ENCODE measurements at regions not wholly inside any gene's neighbourhood (a gene's known extent, or its start where the extent isn't known, plus 50 kb on each side); places are given as distances from the start of the nearest gene placed in this dataset.

DNA sequence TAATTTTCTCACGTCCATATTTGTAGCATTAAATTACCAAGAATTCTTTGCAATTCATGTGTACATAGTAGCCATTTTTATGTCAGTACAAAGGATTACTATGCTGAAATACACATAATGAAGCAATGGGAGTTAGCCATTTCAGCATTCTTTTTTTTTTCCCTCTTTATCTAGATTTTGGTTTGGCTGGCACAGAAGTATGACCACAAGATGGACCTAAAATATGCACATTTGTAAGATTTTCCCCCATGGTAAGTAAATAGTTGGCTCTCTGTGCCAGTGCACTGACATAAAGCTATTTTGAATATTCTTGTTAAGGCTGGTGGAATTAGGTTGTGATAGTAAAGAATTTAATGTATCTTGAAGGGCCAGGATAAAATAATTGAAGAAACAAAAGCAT lies 486.1 kb upstream of the BTBD3 start:
- DNase-seq: peak; percentile 67

GRCh38 chr20:11432407-11432806 lies 485.3 kb upstream of the BTBD3 start:
- peak; percentile 94 for DNase-seq

GRCh38 chr20:11436113-11436905 lies 481.4 kb upstream of the BTBD3 start:
- no peak for DNase-seq

DNA sequence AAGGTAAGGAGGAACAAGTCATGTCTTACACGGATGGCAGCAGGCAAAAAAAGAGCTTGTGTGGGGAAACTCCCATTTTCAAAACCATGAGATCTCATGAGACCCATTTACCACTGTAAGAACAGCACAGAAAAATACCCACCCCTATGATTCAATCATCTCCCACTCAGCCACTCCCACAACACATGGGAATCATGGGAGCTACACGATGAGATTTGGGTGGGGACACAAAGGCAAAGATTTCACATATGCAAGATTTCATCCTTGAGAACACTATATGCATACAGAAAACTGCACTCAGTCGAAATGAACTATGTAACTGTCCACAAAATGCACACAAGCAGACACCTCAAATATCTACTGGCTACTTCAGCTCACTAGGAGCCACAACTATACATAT lies 480.6 kb upstream of the BTBD3 start:
- no peak for DNase-seq

GRCh38 chr20:11437611-11438380 lies 479.9 kb upstream of the BTBD3 start:
- no peak for DNase-seq

DNA sequence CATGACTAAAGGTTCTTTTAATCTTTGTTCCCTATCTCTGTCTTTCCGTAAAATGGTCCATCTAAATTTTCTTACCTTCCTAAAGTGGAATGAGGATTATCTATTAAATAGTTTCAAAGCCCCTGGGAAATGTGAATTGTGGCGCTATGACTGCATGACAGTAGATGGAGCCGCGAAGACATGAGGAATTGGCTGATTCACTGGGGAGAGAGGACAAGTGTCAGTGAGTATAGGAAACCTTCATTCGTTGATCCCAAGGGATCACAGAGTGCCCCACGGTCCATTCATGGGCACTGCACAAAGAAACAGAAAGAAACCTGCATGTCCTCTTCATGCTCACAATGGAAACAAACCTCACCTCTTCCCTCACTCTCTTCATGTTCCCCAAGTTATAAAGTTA lies 479.3 kb upstream of the BTBD3 start:
- no peak for DNase-seq

DNA sequence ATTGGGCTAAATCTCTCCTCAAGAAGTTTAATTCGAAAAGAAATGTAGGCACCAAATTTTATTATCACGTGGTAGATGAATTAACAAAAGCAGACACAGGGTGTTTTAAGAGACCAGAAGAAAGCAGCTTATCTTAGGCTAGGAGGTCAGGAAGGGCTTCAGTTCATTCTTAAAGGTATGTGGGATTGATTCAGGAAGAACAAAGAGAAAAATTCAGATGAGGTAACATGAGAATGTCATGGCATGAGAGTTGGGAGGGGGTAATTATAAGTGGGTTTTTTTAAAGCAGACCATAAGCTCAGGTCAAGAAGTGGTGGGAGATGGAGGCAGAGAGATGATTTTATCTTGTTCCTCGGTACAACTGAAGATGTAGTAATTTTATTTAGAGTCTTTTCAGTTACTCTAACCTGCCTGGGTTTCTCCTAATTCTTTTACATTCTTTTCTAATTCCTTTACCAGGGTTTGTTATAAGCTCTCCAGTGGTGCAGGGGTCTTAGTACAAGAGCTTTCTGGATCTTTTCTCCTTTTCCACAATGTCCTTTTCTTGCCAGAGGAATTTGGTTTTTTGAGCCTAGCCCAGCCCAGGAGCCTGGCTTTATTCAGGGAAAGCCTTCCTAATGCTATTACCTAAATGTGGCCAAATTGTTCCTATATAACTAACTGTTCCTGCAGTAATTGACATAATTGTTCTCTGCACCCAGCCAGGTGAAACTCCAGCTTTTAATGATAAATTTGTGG lies 474.1 kb upstream of the BTBD3 start:
- DNase-seq: no peak

DNA sequence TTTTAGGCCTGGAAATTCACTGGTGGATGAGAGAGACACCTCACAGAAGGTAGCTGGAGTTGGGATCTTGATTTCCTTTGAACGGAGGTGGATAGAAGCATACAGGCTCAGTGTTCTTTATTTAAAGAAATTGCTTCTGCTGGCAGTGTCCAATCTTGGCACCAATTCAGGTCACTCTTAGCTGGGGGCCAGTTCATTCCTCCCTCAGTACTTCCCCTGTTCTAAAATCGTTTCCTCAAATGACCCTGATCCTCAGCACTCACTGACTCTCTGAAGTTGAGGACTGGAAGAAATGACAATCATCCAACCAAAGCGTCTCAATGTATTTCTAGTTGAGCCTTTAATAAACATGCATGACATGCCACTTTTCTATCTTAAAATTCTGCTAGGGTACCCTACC lies 472.5 kb upstream of the BTBD3 start:
- DNase-seq: no peak

DNA sequence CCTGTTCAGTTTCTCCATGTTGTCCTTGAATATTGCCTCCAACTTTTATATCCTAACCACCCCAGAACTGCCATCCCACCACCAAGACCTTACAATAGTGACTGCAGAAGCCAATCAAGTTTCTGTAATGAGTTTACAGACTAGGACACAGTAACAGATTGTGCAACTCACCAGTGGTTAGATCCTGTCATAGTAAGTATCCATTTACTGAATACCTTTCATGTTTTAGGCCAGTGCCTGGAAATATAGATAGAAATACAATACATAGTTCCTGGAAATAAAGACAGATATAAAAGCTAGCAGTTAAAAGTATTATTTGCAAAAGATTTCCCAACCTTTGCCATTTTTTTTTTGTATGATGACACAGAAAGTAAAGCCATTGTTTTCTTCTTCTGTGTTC lies 471.8 kb upstream of the BTBD3 start:
- peak; percentile 70 for DNase-seq

- DNase-seq: no peak
These were observed 470.2 kb upstream of the BTBD3 start for GRCh38 chr20:11447371-11448100.

DNA sequence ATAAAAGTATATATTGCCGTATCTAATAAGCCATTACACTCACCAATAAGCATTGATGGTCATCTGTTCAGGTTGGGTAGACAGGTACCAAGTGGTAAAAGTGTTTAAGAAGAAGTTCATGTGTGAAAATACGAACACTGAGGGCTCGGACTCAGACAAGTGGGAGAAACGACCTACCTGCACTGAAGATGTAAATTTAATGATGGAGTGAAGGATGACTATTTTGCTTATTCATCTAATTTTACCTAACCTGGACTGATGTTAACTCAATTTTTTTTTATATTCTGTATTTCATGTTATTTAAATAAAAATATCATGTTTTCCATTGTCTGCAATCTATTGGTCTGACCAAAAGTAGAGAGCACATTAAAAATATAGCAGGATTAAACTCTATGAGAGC lies 469.1 kb upstream of the BTBD3 start:
- DNase-seq: no peak

GRCh38 chr20:11451793-11452291 lies 465.9 kb upstream of the BTBD3 start:
- DNase-seq: peak; percentile 63

GRCh38 chr20:11452326-11452725 lies 465.4 kb upstream of the BTBD3 start:
- DNase-seq: peak; percentile 60

- DNase-seq: peak; percentile 76
These were observed 464.3 kb upstream of the BTBD3 start for GRCh38 chr20:11453430-11453829.

GRCh38 chr20:11454966-11455799 lies 462.5 kb upstream of the BTBD3 start:
- peak; percentile 89 for DNase-seq

GRCh38 chr20:11457488-11457887 lies 460.2 kb upstream of the BTBD3 start:
- peak; percentile 76 for DNase-seq

DNA sequence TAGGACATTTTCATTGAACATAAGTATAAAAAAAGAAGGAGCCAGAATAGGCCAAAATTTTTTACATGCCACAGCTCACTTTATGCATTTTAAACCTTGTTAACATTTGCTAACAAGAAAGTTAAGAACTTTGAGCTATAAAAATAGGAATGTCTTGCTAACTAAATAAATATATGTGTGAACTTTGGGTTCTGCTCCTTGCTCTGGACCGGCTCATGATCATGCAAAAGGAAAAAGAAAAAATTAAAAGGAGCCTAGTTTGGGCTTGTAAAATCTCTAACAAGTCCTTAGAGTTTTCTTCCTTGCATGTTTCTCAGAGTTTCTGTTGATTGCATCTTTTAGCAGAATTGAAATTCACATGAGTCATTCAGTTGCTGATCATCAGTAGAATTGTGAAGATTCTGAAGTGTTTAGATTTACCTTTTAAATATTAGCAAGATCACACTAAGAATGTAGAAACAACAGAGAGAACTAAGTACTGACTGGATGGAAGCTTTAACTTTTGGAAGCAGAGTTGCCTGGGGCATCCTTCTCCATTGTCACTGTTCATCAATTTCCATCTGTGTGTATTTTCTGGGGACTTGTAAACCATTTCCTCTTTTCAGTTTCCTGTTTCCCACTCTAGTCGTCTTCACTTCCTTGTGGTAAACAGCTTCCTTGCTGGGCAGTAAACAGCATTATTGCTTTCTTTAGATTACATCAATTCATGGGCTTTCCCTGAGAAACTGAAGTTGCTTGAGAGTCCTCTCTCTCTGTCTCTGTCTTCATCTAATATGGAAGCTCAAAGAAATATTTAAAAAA lies 458.4 kb upstream of the BTBD3 start:
- DNase-seq: peak; percentile 55

DNA sequence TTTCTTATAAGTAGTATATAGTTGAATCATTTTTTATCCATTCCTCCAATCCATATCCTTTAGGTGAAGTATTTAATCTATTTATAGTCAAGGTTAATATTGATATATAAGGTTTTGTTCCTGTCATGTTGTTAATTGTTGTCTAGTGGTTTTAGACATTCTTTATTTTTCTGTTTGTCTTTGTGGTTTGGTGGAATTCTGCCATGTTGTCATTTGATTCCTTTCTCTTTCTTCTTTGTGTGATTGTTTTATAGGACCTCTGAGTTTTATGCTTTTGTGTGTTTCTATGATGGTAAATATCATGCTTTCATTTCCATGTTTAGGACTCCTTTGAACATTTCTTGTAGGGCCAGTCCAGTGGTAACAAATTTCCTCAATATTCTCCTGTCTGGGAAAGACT lies 450.3 kb upstream of the BTBD3 start:
- DNase-seq: no peak

DNA sequence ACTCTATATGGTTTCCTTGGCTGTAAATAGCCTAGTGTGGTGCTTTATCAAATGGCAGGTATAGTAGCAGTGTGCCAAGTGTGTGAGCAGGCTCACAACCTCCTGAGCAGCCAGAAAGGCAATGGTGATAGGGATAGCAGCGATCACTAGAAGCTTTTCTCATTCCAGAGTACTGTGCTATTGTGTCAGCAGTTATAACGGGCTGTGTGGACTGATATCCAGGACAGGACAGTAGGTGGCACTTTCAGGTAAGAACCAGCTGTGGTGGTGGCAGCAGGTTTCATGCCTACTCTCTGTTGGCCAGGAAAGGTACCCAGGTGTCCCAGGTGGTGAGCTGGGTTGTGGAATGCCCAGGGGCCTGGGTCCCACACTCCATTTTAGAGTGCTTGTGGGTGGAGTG lies 448.8 kb upstream of the BTBD3 start:
- no peak for DNase-seq

GRCh38 chr20:11469795-11470435 lies 447.8 kb upstream of the BTBD3 start:
- DNase-seq: no peak
